ENCODE measurements at regions not wholly inside any gene's neighbourhood (a gene's known extent, or its start where the extent isn't known, plus 50 kb on each side); places are given as distances from the start of the nearest gene placed in this dataset.

GRCh38 chr2:21945658-21946057 lies 821.9 kb downstream of the TDRD15 start:
- Histone ChIP-seq H3K9me3 (no peaks in the 10 kb centered on the region), H3K4me3 (no peak overlapping the region), H3K4me2 (no peak overlapping the region), H3K4me1 (no peaks in the 10 kb centered on the region), H3K27ac (no peak overlapping the region), H3K36me3 (no peaks in the 10 kb centered on the region), H4K20me1 (no peaks in the 10 kb centered on the region), H3K27me3 (no peaks in the 10 kb centered on the region), H3K9ac (no peak overlapping the region)
- no peak for TF ChIP-seq Cebpa-rat (IDR thresholded peaks at IDR 0.05)

DNA sequence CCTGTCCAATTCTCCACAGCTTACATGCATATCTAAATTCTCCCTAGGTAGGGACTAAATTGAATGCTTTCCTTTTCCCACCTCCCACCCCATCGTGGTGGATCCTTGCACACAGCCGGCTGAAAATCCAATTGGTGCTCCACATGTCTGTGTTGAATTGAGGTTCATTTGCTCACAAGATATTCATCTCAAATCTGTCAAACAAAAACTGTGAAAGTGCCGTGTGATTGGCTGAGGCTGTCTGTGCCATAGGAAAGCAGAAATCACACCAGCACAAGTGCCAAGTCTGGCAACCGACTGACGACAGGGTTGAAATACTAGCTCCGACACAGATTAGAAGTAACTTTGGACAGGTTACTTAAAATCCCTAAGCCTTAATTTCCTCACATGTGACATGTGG lies 823.3 kb downstream of the TDRD15 start:
- no peak for TF ChIP-seq Cebpa-rat (IDR thresholded peaks at IDR 0.05)
- no peaks in the 10 kb centered on the region for H4K20me1 ChIP-seq
- H3K4me3 ChIP-seq: no peak overlapping the region

GRCh38 chr2:21966139-21966538 lies 842.4 kb downstream of the TDRD15 start:
- Histone ChIP-seq H3K9me3 (no peaks in the 10 kb centered on the region), H3K27me3 (no peaks in the 10 kb centered on the region), H4K20me1 (no peaks in the 10 kb centered on the region), H3K36me3 (no peaks in the 10 kb centered on the region), H3K4me2 (no peak overlapping the region), H3K4me3 (no peak overlapping the region), H3K9ac (no peak overlapping the region), H3K27ac (no peak overlapping the region), H3K4me1 (no peaks in the 10 kb centered on the region)
- no peak for TF ChIP-seq Cebpa-rat (IDR thresholded peaks at IDR 0.05)

More for the DNA sequence above, 823.3 kb downstream of the TDRD15 start:
- Histone ChIP-seq H3K9ac (no peak overlapping the region), H3K27me3 (no peaks in the 10 kb centered on the region), H3K4me1 (no peaks in the 10 kb centered on the region), H3K4me2 (no peak overlapping the region), H3K36me3 (no peaks in the 10 kb centered on the region), H3K27ac (no peak overlapping the region), H3K9me3 (no peaks in the 10 kb centered on the region)

GRCh38 chr2:21970971-21971370 lies 847.2 kb downstream of the TDRD15 start:
- no peaks in the 10 kb centered on the region for H3K4me1 ChIP-seq
- no peak overlapping the region for H3K4me3 ChIP-seq
- H3K9me3 ChIP-seq: no peaks in the 10 kb centered on the region
- no peaks in the 10 kb centered on the region for H3K36me3 ChIP-seq
- H3K9ac ChIP-seq: no peak overlapping the region
- TF ChIP-seq Cebpa-rat (IDR thresholded peaks at IDR 0.05): no peak
- H3K4me2 ChIP-seq: no peak overlapping the region
- no peak overlapping the region for H3K27ac ChIP-seq
- H4K20me1 ChIP-seq: no peaks in the 10 kb centered on the region
- H3K27me3 ChIP-seq: no peaks in the 10 kb centered on the region

- H3K4me1 ChIP-seq: no peaks in the 10 kb centered on the region
- H3K4me2 ChIP-seq: no peak overlapping the region
These were observed 848.8 kb downstream of the TDRD15 start for GRCh38 chr2:21972586-21972985.

GRCh38 chr2:21981127-21981526 lies 857.4 kb downstream of the TDRD15 start:
- H3K9me3 ChIP-seq: peaks cover 24% of the 10 kb centered on the region
- no peak overlapping the region for H3K4me2 ChIP-seq
- no peaks in the 10 kb centered on the region for H3K4me1 ChIP-seq
- no peak overlapping the region for H3K4me3 ChIP-seq
- TF ChIP-seq Cebpa-rat (IDR thresholded peaks at IDR 0.05): no peak
- H3K27me3 ChIP-seq: no peaks in the 10 kb centered on the region
- no peaks in the 10 kb centered on the region for H3K36me3 ChIP-seq
- H4K20me1 ChIP-seq: no peaks in the 10 kb centered on the region
- H3K9ac ChIP-seq: no peak overlapping the region
- H3K27ac ChIP-seq: no peak overlapping the region

More at GRCh38 chr2:21972586-21972985, 848.8 kb downstream of the TDRD15 start:
- Histone ChIP-seq H3K36me3 (no peaks in the 10 kb centered on the region), H3K27me3 (no peaks in the 10 kb centered on the region), H3K27ac (no peak overlapping the region), H4K20me1 (no peaks in the 10 kb centered on the region), H3K9me3 (no peaks in the 10 kb centered on the region), H3K9ac (no peak overlapping the region), H3K4me3 (no peak overlapping the region)
- TF ChIP-seq Cebpa-rat (IDR thresholded peaks at IDR 0.05): no peak

GRCh38 chr2:21993002-21993401 lies 869.2 kb downstream of the TDRD15 start:
- no peak for TF ChIP-seq Cebpa-rat (IDR thresholded peaks at IDR 0.05)
- Histone ChIP-seq H3K27ac (no peak overlapping the region), H3K9me3 (peaks cover 25% of the 10 kb centered on the region), H3K4me2 (no peak overlapping the region), H3K36me3 (no peaks in the 10 kb centered on the region), H3K27me3 (no peaks in the 10 kb centered on the region), H3K9ac (no peak overlapping the region), H3K4me1 (no peaks in the 10 kb centered on the region), H4K20me1 (no peaks in the 10 kb centered on the region), H3K4me3 (no peak overlapping the region)

DNA sequence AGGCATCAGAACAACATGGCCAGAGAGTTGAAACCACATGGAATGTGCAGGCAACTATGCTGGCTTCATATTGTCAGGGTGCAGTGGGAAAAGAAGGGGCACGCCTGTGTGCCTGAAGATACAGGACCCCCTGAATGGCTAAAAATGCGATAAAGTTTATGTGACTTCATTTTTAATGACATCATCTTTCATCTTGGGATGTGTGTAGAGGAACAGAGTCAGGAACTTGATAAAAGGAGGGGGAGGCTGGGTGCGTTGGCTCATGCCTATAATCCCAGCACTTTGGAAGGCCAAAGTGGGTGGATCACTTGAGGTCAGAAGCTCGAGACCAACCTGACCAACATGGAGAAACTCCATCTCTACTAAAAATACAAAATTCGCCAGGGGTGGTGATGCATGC lies 872.6 kb downstream of the TDRD15 start:
- no peaks in the 10 kb centered on the region for H3K36me3 ChIP-seq
- no peak overlapping the region for H3K27ac ChIP-seq
- peaks cover 23% of the 10 kb centered on the region for H3K9me3 ChIP-seq
- no peaks in the 10 kb centered on the region for H4K20me1 ChIP-seq
- H3K4me1 ChIP-seq: no peaks in the 10 kb centered on the region
- TF ChIP-seq Cebpa-rat (IDR thresholded peaks at IDR 0.05): no peak
- H3K27me3 ChIP-seq: no peaks in the 10 kb centered on the region
- H3K4me3 ChIP-seq: no peak overlapping the region
- no peak overlapping the region for H3K9ac ChIP-seq
- no peak overlapping the region for H3K4me2 ChIP-seq

GRCh38 chr2:21999522-21999921 lies 875.8 kb downstream of the TDRD15 start:
- H3K4me3 ChIP-seq: no peak overlapping the region
- TF ChIP-seq Cebpa-rat (IDR thresholded peaks at IDR 0.05): no peak
- no peaks in the 10 kb centered on the region for H3K4me1 ChIP-seq
- no peaks in the 10 kb centered on the region for H4K20me1 ChIP-seq
- H3K27me3 ChIP-seq: no peaks in the 10 kb centered on the region
- no peak overlapping the region for H3K4me2 ChIP-seq
- H3K9me3 ChIP-seq: no peaks in the 10 kb centered on the region
- no peak overlapping the region for H3K27ac ChIP-seq
- no peaks in the 10 kb centered on the region for H3K36me3 ChIP-seq
- no peak overlapping the region for H3K9ac ChIP-seq

DNA sequence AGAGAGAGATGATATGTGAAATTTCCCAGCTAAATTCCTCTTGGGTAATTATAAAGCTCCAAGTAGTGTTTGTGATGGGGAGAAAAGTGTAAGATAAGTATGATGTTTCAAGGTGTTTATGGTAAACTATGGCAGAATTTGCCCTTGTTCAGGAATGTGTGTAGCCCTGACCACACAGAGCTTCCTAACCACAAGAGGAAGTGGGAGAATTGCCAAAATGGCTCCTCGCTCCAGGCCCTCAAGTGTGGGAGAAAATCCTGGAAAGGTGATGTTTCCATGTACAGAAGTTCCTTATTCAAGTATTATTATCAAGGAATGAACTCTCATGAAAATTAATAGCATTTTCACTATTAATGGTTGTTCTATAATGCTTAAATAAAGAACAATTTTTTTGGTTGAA lies 878.3 kb downstream of the TDRD15 start:
- H3K36me3 ChIP-seq: no peaks in the 10 kb centered on the region
- no peaks in the 10 kb centered on the region for H4K20me1 ChIP-seq
- no peaks in the 10 kb centered on the region for H3K4me1 ChIP-seq
- H3K9me3 ChIP-seq: no peaks in the 10 kb centered on the region
- H3K4me3 ChIP-seq: no peak overlapping the region
- no peak overlapping the region for H3K9ac ChIP-seq
- H3K27ac ChIP-seq: no peak overlapping the region
- no peaks in the 10 kb centered on the region for H3K27me3 ChIP-seq
- TF ChIP-seq Cebpa-rat (IDR thresholded peaks at IDR 0.05): no peak
- H3K4me2 ChIP-seq: no peak overlapping the region

- no peaks in the 10 kb centered on the region for H3K27me3 ChIP-seq
- H3K9ac ChIP-seq: no peak overlapping the region
- no peak overlapping the region for H3K4me2 ChIP-seq
- no peaks in the 10 kb centered on the region for H3K36me3 ChIP-seq
- H3K27ac ChIP-seq: no peak overlapping the region
- H3K9me3 ChIP-seq: no peaks in the 10 kb centered on the region
- TF ChIP-seq Cebpa-rat (IDR thresholded peaks at IDR 0.05): no peak
- no peaks in the 10 kb centered on the region for H4K20me1 ChIP-seq
- H3K4me1 ChIP-seq: no peaks in the 10 kb centered on the region
- H3K4me3 ChIP-seq: no peak overlapping the region
These were observed 879.5 kb downstream of the TDRD15 start for GRCh38 chr2:22003270-22003669.

All from BLaER1 (cell line).